ENCODE measurements at regions not wholly inside any gene's neighbourhood (a gene's known extent, or its start where the extent isn't known, plus 50 kb on each side); places are given as distances from the start of the nearest gene placed in this dataset.

DNA sequence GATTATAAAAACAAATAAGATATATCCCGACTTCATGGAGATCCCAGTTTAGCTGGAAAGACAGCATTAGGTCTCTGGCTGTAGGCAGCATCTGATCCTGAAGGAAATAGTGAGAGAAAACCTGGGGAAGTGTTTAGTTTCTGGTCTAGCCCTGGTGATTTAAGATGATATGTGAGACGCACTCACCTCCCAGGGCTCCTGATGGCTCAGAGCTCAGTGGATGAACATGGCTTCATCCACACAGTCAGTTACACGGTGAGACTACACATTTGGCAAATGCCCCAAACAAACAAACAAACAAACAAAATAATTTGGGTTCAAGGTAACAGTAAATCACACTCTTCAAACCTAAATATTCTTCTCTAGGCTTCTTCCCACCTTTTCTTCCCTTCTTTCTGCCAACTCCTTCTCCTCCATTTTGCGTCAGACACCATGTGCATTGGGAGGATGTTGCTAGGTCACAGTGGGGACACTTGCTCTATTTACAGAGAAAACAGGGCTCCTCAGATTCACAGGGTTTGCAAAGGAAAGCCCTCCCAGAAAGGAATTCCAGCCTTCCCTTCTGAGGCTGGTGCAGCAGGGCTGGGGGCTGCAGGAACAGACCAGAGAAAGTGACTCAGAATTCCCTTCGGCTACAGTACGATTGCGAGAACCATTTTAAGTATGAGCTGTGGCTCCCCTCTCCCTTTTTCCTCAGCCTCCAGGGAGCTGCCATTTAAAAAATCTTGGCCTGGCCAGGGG lies 59.6 kb upstream of the SALL4 start:
- ATAC-seq (no peak), DNase-seq (ENCODE audit: low read depth, low spot score) (no peak)
- POLR2A ChIA-PET, result no interaction called here
- intact Hi-C loops (cut with micrococcal nuclease; ENCODE audit: unreplicated experiment), result no loop called here
- no peak overlapping the region for H3K27ac ChIP-seq (ENCODE audit: low read length)
- no peak overlapping the region for H3K4me3 ChIP-seq (ENCODE audit: low read depth in 2 of 2, low read length in 2 of 2)
- CTCF ChIA-PET, result no interaction called here
- BruUV-seq (replicated peaks), result no TSS peak
- H3K4me1 ChIP-seq (ENCODE audit: control insufficient read depth, insufficient read depth, low read length), result no peaks in the 10 kb centered on the region
- in situ Hi-C loops (cut with HindIII; ENCODE audit: low pct_unique_long_range_greater_than_20kb, low sequenced_read_pairs), result no loop called here
- TF ChIP-seq SIN3A (IDR thresholded peaks at IDR 0.05; ENCODE audit: borderline replicate concordance, insufficient read depth, low read depth, low read length) (no peak), TCF7L2 (IDR thresholded peaks at IDR 0.05; ENCODE audit: low read depth, low read length) (no peak), POLR2AphosphoS5 (IDR thresholded peaks at IDR 0.05; ENCODE audit: low read depth, low read length) (no peak), REST (IDR thresholded peaks at IDR 0.05; ENCODE audit: insufficient read depth in 1 of 2, low read depth in 2 of 2, low read length in 1 of 2) (no peak)
- TF ChIP-seq, protein P1, sequence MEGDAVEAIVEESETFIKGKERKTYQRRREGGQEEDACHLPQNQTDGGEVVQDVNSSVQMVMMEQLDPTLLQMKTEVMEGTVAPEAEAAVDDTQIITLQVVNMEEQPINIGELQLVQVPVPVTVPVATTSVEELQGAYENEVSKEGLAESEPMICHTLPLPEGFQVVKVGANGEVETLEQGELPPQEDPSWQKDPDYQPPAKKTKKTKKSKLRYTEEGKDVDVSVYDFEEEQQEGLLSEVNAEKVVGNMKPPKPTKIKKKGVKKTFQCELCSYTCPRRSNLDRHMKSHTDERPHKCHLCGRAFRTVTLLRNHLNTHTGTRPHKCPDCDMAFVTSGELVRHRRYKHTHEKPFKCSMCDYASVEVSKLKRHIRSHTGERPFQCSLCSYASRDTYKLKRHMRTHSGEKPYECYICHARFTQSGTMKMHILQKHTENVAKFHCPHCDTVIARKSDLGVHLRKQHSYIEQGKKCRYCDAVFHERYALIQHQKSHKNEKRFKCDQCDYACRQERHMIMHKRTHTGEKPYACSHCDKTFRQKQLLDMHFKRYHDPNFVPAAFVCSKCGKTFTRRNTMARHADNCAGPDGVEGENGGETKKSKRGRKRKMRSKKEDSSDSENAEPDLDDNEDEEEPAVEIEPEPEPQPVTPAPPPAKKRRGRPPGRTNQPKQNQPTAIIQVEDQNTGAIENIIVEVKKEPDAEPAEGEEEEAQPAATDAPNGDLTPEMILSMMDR (IDR thresholded peaks at IDR 0.05), result no peak
- H3K9me3 ChIP-seq (ENCODE audit: control insufficient read depth, insufficient read depth, low read depth, low read length), result no peaks in the 10 kb centered on the region
- no peaks in the 10 kb centered on the region for H3K27me3 ChIP-seq (ENCODE audit: control insufficient read depth, insufficient read depth, low read length)
- H3K36me3 ChIP-seq (ENCODE audit: control insufficient read depth, insufficient read depth, low read length), result no peaks in the 10 kb centered on the region

GRCh38 chr20:51860111-51860882 lies 58.0 kb upstream of the SALL4 start:
- no peaks in the 10 kb centered on the region for H3K27me3 ChIP-seq (ENCODE audit: control insufficient read depth, insufficient read depth, low read length)
- no peak overlapping the region for H3K4me3 ChIP-seq (ENCODE audit: low read depth in 2 of 2, low read length in 2 of 2)
- H3K36me3 ChIP-seq (ENCODE audit: control insufficient read depth, insufficient read depth, low read length), result no peaks in the 10 kb centered on the region
- DNase-seq (ENCODE audit: low read depth, low spot score) (no peak), ATAC-seq (peak; percentile 63; the same call in 1 of the 2 replicates)
- intact Hi-C loops (cut with micrococcal nuclease; ENCODE audit: unreplicated experiment), result no loop called here
- POLR2A ChIA-PET, result no interaction called here
- no TSS peak for BruUV-seq (replicated peaks)
- no peak overlapping the region for H3K27ac ChIP-seq (ENCODE audit: low read length)
- H3K4me1 ChIP-seq (ENCODE audit: control insufficient read depth, insufficient read depth, low read length), result no peaks in the 10 kb centered on the region
- H3K9me3 ChIP-seq (ENCODE audit: control insufficient read depth, insufficient read depth, low read depth, low read length), result no peaks in the 10 kb centered on the region
- in situ Hi-C loops (cut with HindIII; ENCODE audit: low pct_unique_long_range_greater_than_20kb, low sequenced_read_pairs), result no loop called here
- CTCF ChIA-PET, result no interaction called here
- no peak for TF ChIP-seq SIN3A (IDR thresholded peaks at IDR 0.05; ENCODE audit: borderline replicate concordance, insufficient read depth, low read depth, low read length)
- no peak; the same call in 1 of the 2 replicates for TF ChIP-seq TCF7L2 (IDR thresholded peaks at IDR 0.05; ENCODE audit: low read depth, low read length)

- Histone ChIP-seq H3K27ac (ENCODE audit: low read length) (no peak overlapping the region), H3K9me3 (ENCODE audit: control insufficient read depth, insufficient read depth, low read depth, low read length) (no peaks in the 10 kb centered on the region), H3K4me3 (ENCODE audit: low read depth in 2 of 2, low read length in 2 of 2) (no peak overlapping the region), H3K36me3 (ENCODE audit: control insufficient read depth, insufficient read depth, low read length) (no peaks in the 10 kb centered on the region), H3K4me1 (ENCODE audit: control insufficient read depth, insufficient read depth, low read length) (no peaks in the 10 kb centered on the region), H3K27me3 (ENCODE audit: control insufficient read depth, insufficient read depth, low read length) (no peaks in the 10 kb centered on the region)
- in situ Hi-C loops (cut with HindIII; ENCODE audit: low pct_unique_long_range_greater_than_20kb, low sequenced_read_pairs) (no loop called here), intact Hi-C loops (cut with micrococcal nuclease; ENCODE audit: unreplicated experiment) (no loop called here)
- DNase-seq (ENCODE audit: low read depth, low spot score) (no peak), ATAC-seq (no peak)
- CTCF ChIA-PET, result no interaction called here
- BruUV-seq (replicated peaks), result no TSS peak
- TF ChIP-seq POLR2AphosphoS5 (IDR thresholded peaks at IDR 0.05; ENCODE audit: low read depth, low read length) (no peak), SIN3A (IDR thresholded peaks at IDR 0.05; ENCODE audit: borderline replicate concordance, insufficient read depth, low read depth, low read length) (no peak), REST (IDR thresholded peaks at IDR 0.05; ENCODE audit: insufficient read depth in 1 of 2, low read depth in 2 of 2, low read length in 1 of 2) (no peak), TCF7L2 (IDR thresholded peaks at IDR 0.05; ENCODE audit: low read depth, low read length) (no peak)
- TF ChIP-seq, protein P1 (IDR thresholded peaks at IDR 0.05), result no peak
- POLR2A ChIA-PET, result no interaction called here
Measured at GRCh38 chr20:51856432-51856831, 54.1 kb upstream of the SALL4 start.
